Glomerular visceral epithelial cell (primary cell): ENCODE measurements at regions not wholly inside any gene's neighbourhood (a gene's known extent, or its start where the extent isn't known, plus 50 kb on each side); places are given as distances from the start of the nearest gene placed in this dataset.
"Not testable (repeated sequence)": the region's sequence is repeated elsewhere in the genome, so short reads cannot be mapped to it uniquely, and the experiment has no call there.

Source experiments
- DNase-seq: peaks from one replicate; pipeline ENCODE4 v3.0.0-alpha.2; 2016; ENCODE audit errors: extremely low spot score

GRCh38 chr6:164700497-164700896 is 608.9 kb downstream of the C6orf118 start:
- DNase-seq = no peak

- DNase-seq = no peak
Measured at GRCh38 chr6:164695896-164696295, 613.5 kb downstream of the C6orf118 start.

GRCh38 chr6:164694386-164694785 is 615.0 kb downstream of the C6orf118 start:
- DNase-seq = no peak

- no peak for DNase-seq
Measured at GRCh38 chr6:164693944-164694343, 615.5 kb downstream of the C6orf118 start.

- no peak for DNase-seq
Measured at GRCh38 chr6:164692772-164693510, 616.5 kb downstream of the C6orf118 start.

GRCh38 chr6:164690702-164691500 is 618.5 kb downstream of the C6orf118 start:
- DNase-seq = no peak

GRCh38 chr6:164690241-164690640 is 619.2 kb downstream of the C6orf118 start:
- DNase-seq = no peak

- no peak for DNase-seq
Measured at GRCh38 chr6:164665328-164665727, 644.1 kb downstream of the C6orf118 start.

GRCh38 chr6:164663634-164664033 is 645.8 kb downstream of the C6orf118 start:
- no peak for DNase-seq

GRCh38 chr6:164661716-164662115 is 647.7 kb downstream of the C6orf118 start:
- DNase-seq = no peak

- DNase-seq = no peak
Measured at GRCh38 chr6:164660781-164661180, 648.6 kb downstream of the C6orf118 start.

GRCh38 chr6:164640956-164641355 is 668.4 kb downstream of the C6orf118 start:
- no peak for DNase-seq

GRCh38 chr6:164628302-164628931 is 681.0 kb downstream of the C6orf118 start:
- no peak for DNase-seq

- DNase-seq = no peak
Measured at GRCh38 chr6:164616917-164617524, 692.4 kb downstream of the C6orf118 start.

GRCh38 chr6:164612751-164613150 is 696.7 kb downstream of the C6orf118 start:
- DNase-seq = no peak

GRCh38 chr6:164610859-164611258 is 698.5 kb downstream of the C6orf118 start:
- DNase-seq = not testable (repeated sequence)

GRCh38 chr6:164602415-164602814 is 707.0 kb downstream of the C6orf118 start:
- not testable (repeated sequence) for DNase-seq

GRCh38 chr6:164581563-164581962 is 727.8 kb downstream of the C6orf118 start:
- DNase-seq = no peak

GRCh38 chr6:164579035-164579434 is 730.4 kb downstream of the C6orf118 start:
- DNase-seq = no peak

- DNase-seq = no peak
Measured at GRCh38 chr6:164578616-164579015, 730.8 kb downstream of the C6orf118 start.

- no peak for DNase-seq
Measured at GRCh38 chr6:164570801-164571200, 738.6 kb downstream of the C6orf118 start.

- no peak for DNase-seq
Measured at GRCh38 chr6:164569509-164569908, 739.9 kb downstream of the C6orf118 start.
